Activated CD4-positive, alpha-beta T cell treated with anti-CD3 and anti-CD28 coated beads, Interleukin-2, amount 10 ng/mL, durations not matched to agents 7 days and 5 days (primary cell): ENCODE measurements at regions not wholly inside any gene's neighbourhood (a gene's known extent, or its start where the extent isn't known, plus 50 kb on each side); places are given as distances from the start of the nearest gene placed in this dataset.

ENCODE experiments used
- CTCF ChIA-PET: fragments of 350-600 bp; sonication (Branson Sonifier 250); formaldehyde crosslinking; loops from one replicate; lab custom pipeline; 2021; ENCODE audit warnings: antibody characterized with exemption; lab: Charles Lee
- POLR2A ChIA-PET: fragments of 350-600 bp; sonication (Branson Sonifier 250); formaldehyde crosslinking; loops from one replicate; lab custom pipeline; 2021; ENCODE audit warnings: antibody characterized with exemption; lab: Charles Lee
- DNase-seq: peaks from one replicate; pipeline ENCODE4 v3.0.0-alpha.2; 2020
- H3K27ac Mint-ChIP-seq: one replicate; pipeline ENCODE4 v1.8.0; 2021; ENCODE audit warnings: mild to moderate bottlenecking, moderate library complexity, mixed read lengths
- H3K27me3 Mint-ChIP-seq: one replicate; pipeline ENCODE4 v1.8.0; 2021; ENCODE audit warnings: mixed read lengths
- H3K36me3 Mint-ChIP-seq: one replicate; pipeline ENCODE4 v1.8.0; 2021; ENCODE audit warnings: low read depth, mixed read lengths
- H3K4me1 Mint-ChIP-seq: one replicate; pipeline ENCODE4 v1.8.0; 2021; ENCODE audit warnings: mixed read lengths
- H3K4me3 Mint-ChIP-seq: one replicate; pipeline ENCODE4 v1.8.0; 2021; ENCODE audit warnings: mild to moderate bottlenecking, moderate library complexity, mixed read lengths
- H3K9me3 Mint-ChIP-seq: one replicate; pipeline ENCODE4 v1.8.0; 2021; ENCODE audit warnings: mixed read lengths

- POLR2A ChIA-PET, result no interaction called here
- Mint-ChIP-seq H3K36me3 (no peaks in the 10 kb centered on the region), H3K27ac (no peak overlapping the region), H3K27me3 (no peaks in the 10 kb centered on the region), H3K9me3 (no peaks in the 10 kb centered on the region), H3K4me3 (no peak overlapping the region), H3K4me1 (no peaks in the 10 kb centered on the region)
- DNase-seq, result no peak
- CTCF ChIA-PET, result interaction anchor here (0.6 to 1.2 kb wide), 2 partner anchors 9 to 180 kb away, joined by 3 read pairs; no protein-coding TSS in a partner anchor
Measured at GRCh38 chr2:156006721-156007618, 325.6 kb downstream of the NR4A2 start.

- Mint-ChIP-seq H3K27me3 (no peaks in the 10 kb centered on the region), H3K36me3 (no peaks in the 10 kb centered on the region), H3K4me3 (no peak overlapping the region), H3K4me1 (no peaks in the 10 kb centered on the region), H3K27ac (no peak overlapping the region), H3K9me3 (no peaks in the 10 kb centered on the region)
- no peak for DNase-seq
- ChIA-PET CTCF (interaction anchor here (1.2 kb wide), 1 partner anchor 10 kb away, joined by 3 read pairs; no protein-coding TSS in a partner anchor), POLR2A (no interaction called here)
Measured at GRCh38 chr2:156005999-156006712, 326.4 kb downstream of the NR4A2 start.

GRCh38 chr2:156005531-156005930 is 327.0 kb downstream of the NR4A2 start:
- no peak overlapping the region for H3K27ac Mint-ChIP-seq
- no peak for DNase-seq
- H3K4me3 Mint-ChIP-seq, result no peak overlapping the region
- no peaks in the 10 kb centered on the region for H3K27me3 Mint-ChIP-seq
- H3K4me1 Mint-ChIP-seq, result no peaks in the 10 kb centered on the region
- CTCF ChIA-PET, result interaction anchor here (1.2 kb wide), 1 partner anchor 11 kb away, joined by 3 read pairs; no protein-coding TSS in a partner anchor
- POLR2A ChIA-PET, result no interaction called here
- H3K36me3 Mint-ChIP-seq, result no peaks in the 10 kb centered on the region
- no peaks in the 10 kb centered on the region for H3K9me3 Mint-ChIP-seq

GRCh38 chr2:156004459-156004858 is 328.1 kb downstream of the NR4A2 start:
- no peak overlapping the region for H3K27ac Mint-ChIP-seq
- no peaks in the 10 kb centered on the region for H3K9me3 Mint-ChIP-seq
- H3K36me3 Mint-ChIP-seq, result no peaks in the 10 kb centered on the region
- no peaks in the 10 kb centered on the region for H3K4me1 Mint-ChIP-seq
- no peak for DNase-seq
- ChIA-PET POLR2A (no interaction called here), CTCF (no interaction called here)
- H3K4me3 Mint-ChIP-seq, result no peak overlapping the region
- H3K27me3 Mint-ChIP-seq, result no peaks in the 10 kb centered on the region

- no peak overlapping the region for H3K4me3 Mint-ChIP-seq
- CTCF ChIA-PET, result no interaction called here
- POLR2A ChIA-PET, result no interaction called here
Measured at GRCh38 chr2:156003780-156004179, 328.7 kb downstream of the NR4A2 start.

GRCh38 chr2:156001851-156002250 is 330.7 kb downstream of the NR4A2 start:
- Mint-ChIP-seq H3K9me3 (no peaks in the 10 kb centered on the region), H3K27me3 (no peaks in the 10 kb centered on the region), H3K36me3 (no peaks in the 10 kb centered on the region), H3K4me1 (no peaks in the 10 kb centered on the region), H3K4me3 (no peak overlapping the region), H3K27ac (no peak overlapping the region)
- no peak for DNase-seq
- ChIA-PET CTCF (no interaction called here), POLR2A (no interaction called here)

More at GRCh38 chr2:156003780-156004179, 328.7 kb downstream of the NR4A2 start:
- no peaks in the 10 kb centered on the region for H3K27me3 Mint-ChIP-seq
- H3K36me3 Mint-ChIP-seq, result no peaks in the 10 kb centered on the region
- H3K27ac Mint-ChIP-seq, result no peak overlapping the region
- no peaks in the 10 kb centered on the region for H3K9me3 Mint-ChIP-seq
- no peaks in the 10 kb centered on the region for H3K4me1 Mint-ChIP-seq
- no peak for DNase-seq

GRCh38 chr2:155997538-155997937 is 335.0 kb downstream of the NR4A2 start:
- DNase-seq, result no peak
- H3K4me3 Mint-ChIP-seq, result no peak overlapping the region
- H3K27ac Mint-ChIP-seq, result no peak overlapping the region
- H3K4me1 Mint-ChIP-seq, result no peaks in the 10 kb centered on the region
- CTCF ChIA-PET, result no interaction called here
- no peaks in the 10 kb centered on the region for H3K9me3 Mint-ChIP-seq
- POLR2A ChIA-PET, result no interaction called here
- H3K27me3 Mint-ChIP-seq, result no peaks in the 10 kb centered on the region
- no peaks in the 10 kb centered on the region for H3K36me3 Mint-ChIP-seq

- no peak for DNase-seq
- Mint-ChIP-seq H3K36me3 (no peaks in the 10 kb centered on the region), H3K27ac (no peak overlapping the region), H3K9me3 (no peaks in the 10 kb centered on the region), H3K4me3 (no peak overlapping the region), H3K27me3 (no peaks in the 10 kb centered on the region), H3K4me1 (no peaks in the 10 kb centered on the region)
- CTCF ChIA-PET, result no interaction called here
- POLR2A ChIA-PET, result no interaction called here
Measured at GRCh38 chr2:155994315-155994714, 338.2 kb downstream of the NR4A2 start.

GRCh38 chr2:155983845-155984244 is 348.7 kb downstream of the NR4A2 start:
- no peaks in the 10 kb centered on the region for H3K36me3 Mint-ChIP-seq
- ChIA-PET CTCF (no interaction called here), POLR2A (no interaction called here)
- no peak for DNase-seq
- no peak overlapping the region for H3K4me3 Mint-ChIP-seq
- no peaks in the 10 kb centered on the region for H3K27me3 Mint-ChIP-seq
- no peaks in the 10 kb centered on the region for H3K9me3 Mint-ChIP-seq
- H3K4me1 Mint-ChIP-seq, result no peaks in the 10 kb centered on the region
- no peak overlapping the region for H3K27ac Mint-ChIP-seq

GRCh38 chr2:155982135-155982534 is 350.4 kb downstream of the NR4A2 start:
- no peaks in the 10 kb centered on the region for H3K36me3 Mint-ChIP-seq
- no peaks in the 10 kb centered on the region for H3K27me3 Mint-ChIP-seq
- H3K27ac Mint-ChIP-seq, result no peak overlapping the region
- H3K9me3 Mint-ChIP-seq, result no peaks in the 10 kb centered on the region
- no peak for DNase-seq
- ChIA-PET CTCF (no interaction called here), POLR2A (no interaction called here)
- no peak overlapping the region for H3K4me3 Mint-ChIP-seq
- H3K4me1 Mint-ChIP-seq, result no peaks in the 10 kb centered on the region

- H3K27me3 Mint-ChIP-seq, result no peaks in the 10 kb centered on the region
- H3K4me1 Mint-ChIP-seq, result no peaks in the 10 kb centered on the region
- no peaks in the 10 kb centered on the region for H3K9me3 Mint-ChIP-seq
- no peaks in the 10 kb centered on the region for H3K36me3 Mint-ChIP-seq
- no peak overlapping the region for H3K4me3 Mint-ChIP-seq
- ChIA-PET POLR2A (no interaction called here), CTCF (no interaction called here)
- H3K27ac Mint-ChIP-seq, result no peak overlapping the region
- no peak for DNase-seq
Measured at GRCh38 chr2:155980941-155981560, 351.5 kb downstream of the NR4A2 start.

- CTCF ChIA-PET, result no interaction called here
- Mint-ChIP-seq H3K4me1 (no peaks in the 10 kb centered on the region), H3K4me3 (no peak overlapping the region), H3K9me3 (no peaks in the 10 kb centered on the region), H3K36me3 (no peaks in the 10 kb centered on the region), H3K27me3 (no peaks in the 10 kb centered on the region), H3K27ac (no peak overlapping the region)
- no peak for DNase-seq
- POLR2A ChIA-PET, result no interaction called here
Measured at GRCh38 chr2:155975734-155976133, 356.8 kb downstream of the NR4A2 start.

GRCh38 chr2:155972916-155973315 is 359.6 kb downstream of the NR4A2 start:
- POLR2A ChIA-PET, result no interaction called here
- no peak for DNase-seq

More at GRCh38 chr2:155972916-155973315, 359.6 kb downstream of the NR4A2 start:
- Mint-ChIP-seq H3K4me3 (no peak overlapping the region), H3K27me3 (no peaks in the 10 kb centered on the region), H3K36me3 (no peaks in the 10 kb centered on the region), H3K27ac (no peak overlapping the region), H3K4me1 (no peaks in the 10 kb centered on the region), H3K9me3 (no peaks in the 10 kb centered on the region)
- CTCF ChIA-PET, result interaction anchor here (0.6 kb wide), 1 partner anchor 458 kb away, joined by 3 read pairs; no protein-coding TSS in a partner anchor
